HepG2 (cell line): ENCODE measurements at regions not wholly inside any gene's neighbourhood (a gene's known extent, or its start where the extent isn't known, plus 50 kb on each side); places are given as distances from the start of the nearest gene placed in this dataset.

Source experiments
- ATAC-seq: fragments of 200-7000 bp; cut with Tn5 transposase; 3 replicates; pipeline ENCODE4 v1.9.1; 2020; ENCODE audit warnings: mild to moderate bottlenecking, moderate library complexity
- BruUV-seq: library from RNA; stranded (reverse); fragments of 400-500 nt; replicated peaks from 2 replicates; lab custom pipeline; 2021; lab: Mats Ljungman, UMichigan
- CTCF ChIA-PET: fragments of 300-600 bp; formaldehyde crosslinking; extraction: SDS; loops from one replicate; lab custom pipeline; 2021; ENCODE audit warnings: low total read pairs, inconsistent platforms, low intra/inter-chr PET ratio; lab: Yijun Ruan, JAX
- POLR2A ChIA-PET: fragments of 350-600 bp; sonication (Branson Sonifier 250); formaldehyde crosslinking; loops from one replicate; lab custom pipeline; 2020; ENCODE audit warnings: antibody characterized with exemption, inconsistent platforms; lab: Yijun Ruan, JAX
- DNase-seq: peaks from one replicate; pipeline ENCODE4 v3.0.0-alpha.2; 2015; ENCODE audit warnings: low spot score
- FAIRE-seq: peaks from 3 replicates; lab custom pipeline; 2011; peaks lifted over from hg19 to GRCh38; lab: Jason Lieb, UNC
- H2AFZ ChIP-seq: one replicate; pipeline ENCODE4 v1.6.1; 2011; ENCODE audit warnings: low read length, inconsistent platforms
- H3K27ac ChIP-seq: fragments of 300-600 bp; 3 replicates; pipeline ENCODE4 v1.8.0; 2011; ENCODE audit warnings: mixed run types, mild to moderate bottlenecking, mixed read lengths, low read length, inconsistent platforms; ENCODE audit not compliant: insufficient read depth; ENCODE audit errors: extremely low read length
- H3K27me3 ChIP-seq, 2 experiments: fragments of 200-600 bp in 1 of 2; 2 replicates in 1 of 2; 3 replicates in 1 of 2; pipeline versions ENCODE4 v1.6.0 to v1.8.0; 2011; ENCODE audit warnings: low read length in 2 of 2, mild to moderate bottlenecking in 2 of 2, moderate library complexity in 2 of 2, inconsistent platforms in 1 of 2; ENCODE audit not compliant: insufficient read depth in 2 of 2, control insufficient read depth in 1 of 2
- H3K36me3 ChIP-seq, 2 experiments: fragments of 200-600 bp in 1 of 2; replicated peaks in 1 of 2; 2 replicates in 1 of 2; 3 replicates in 1 of 2; pipeline versions ENCODE4 v1.5.1 to v1.8.0; 2011; ENCODE audit warnings: low read length in 2 of 2, inconsistent platforms in 1 of 2; ENCODE audit not compliant: insufficient read depth in 2 of 2, control insufficient read depth in 1 of 2
- H3K4me1 ChIP-seq: 2 replicates; pipeline ENCODE4 v1.5.1; 2012; ENCODE audit warnings: low read length, inconsistent platforms; ENCODE audit not compliant: insufficient read depth
- H3K4me2 ChIP-seq: 2 replicates; pipeline ENCODE4 v1.6.0; 2011; ENCODE audit warnings: low read depth, low read length, inconsistent platforms
- H3K4me3 ChIP-seq, 3 experiments: fragments of 200-600 bp in 1 of 3; sonication (generic), shearing (Covaris generic) in 1 of 3; replicated peaks in 1 of 3; 2 replicates each; pipeline ENCODE4 v1.5.1; 2011 to 2016; ENCODE audit warnings: low read length in 3 of 3, inconsistent platforms in 2 of 3, low read depth in 2 of 3, mild to moderate bottlenecking in 2 of 3, control low read depth in 1 of 3, mixed read lengths in 1 of 3; ENCODE audit not compliant: insufficient read depth in 1 of 3
- H3K79me2 ChIP-seq: one replicate; pipeline ENCODE4 v1.6.1; 2011; ENCODE audit warnings: low read length, inconsistent platforms; ENCODE audit not compliant: insufficient read depth
- H3K9ac ChIP-seq: 2 replicates; pipeline ENCODE4 v1.6.0; 2011; ENCODE audit warnings: mild to moderate bottlenecking, low read depth, low read length, inconsistent platforms; ENCODE audit not compliant: insufficient read depth
- H3K9me3 ChIP-seq: 2 replicates; pipeline ENCODE4 v1.5.1; 2012; ENCODE audit warnings: mild to moderate bottlenecking, low read length
- H4K20me1 ChIP-seq: 2 replicates; pipeline ENCODE4 v1.6.0; 2011; ENCODE audit warnings: inconsistent platforms, mild to moderate bottlenecking, low read length, moderate library complexity; ENCODE audit not compliant: insufficient read depth
- GABPA ChIP-seq, 2 experiments: IDR thresholded peaks; 2 replicates each; pipeline ENCODE4 v1.6.1; 2011 to 2016; ENCODE audit warnings: low read depth in 2 of 2, low read length in 1 of 2, missing biosample characterization in 1 of 2, missing genetic modification characterization in 1 of 2
- GLI4 ChIP-seq: sonication (generic); formaldehyde crosslinking; IDR thresholded peaks from 2 replicates; pipeline ENCODE4 v1.5.1; 2020; ENCODE audit warnings: missing genetic modification reagents, mild to moderate bottlenecking, moderate library complexity, borderline replicate concordance
- SP5 ChIP-seq: IDR thresholded peaks from 2 replicates; pipeline ENCODE4 v1.6.1; 2016; ENCODE audit warnings: low read depth, borderline replicate concordance
- SUZ12 ChIP-seq: fragments of 150-350 bp; IDR thresholded peaks from 2 replicates; pipeline ENCODE4 v1.6.1; 2014; ENCODE audit warnings: low read depth, low read length
- U2AF2 ChIP-seq: fragments of 200-400 bp; formaldehyde crosslinking; IDR thresholded peaks from 2 replicates; pipeline ENCODE4 v1.6.1; 2017; ENCODE audit warnings: low read depth, mild to moderate bottlenecking, low read length
- ZBED4 ChIP-seq: sonication (generic); formaldehyde crosslinking; IDR thresholded peaks from 2 replicates; pipeline ENCODE4 v1.4.0; 2020; ENCODE audit warnings: missing genetic modification reagents, borderline replicate concordance
- WGBS: methylation state at CpG from one replicate; pipeline ENCODE4 v1.1.6; 2017; ENCODE audit warnings: low lambda C conversion rate; 5-methylcytosine and 5-hydroxymethylcytosine counted together
- in situ Hi-C: cut with HindIII; loops from 2 replicates; pipeline ENCODE4 v1.10.0; 2017; ENCODE audit warnings: low pct_unique_long_range_greater_than_20kb; ENCODE audit not compliant: extremely low pct_ligation_motif_present
- intact Hi-C: fragments of 100-400 bp; cut with micrococcal nuclease; formaldehyde crosslinking; loops from one replicate; pipeline ENCODE4 v1.10.0; 2022; ENCODE audit not compliant: unreplicated experiment

GRCh38 chr11:129743112-129743815 is 72.4 kb upstream of the TMEM45B start:
- H3K27ac ChIP-seq, result no peak overlapping the region
- H2AFZ ChIP-seq, result no peak overlapping the region
- WGBS, result 48% methylated on average over 25 of the region's 25 CpGs
- POLR2A ChIA-PET, result no interaction called here
- no peak; the same call in 1 of the 3 replicates for ATAC-seq
- no TSS peak for BruUV-seq
- in situ Hi-C loops, result no loop called here
- no peak overlapping the region for H3K4me2 ChIP-seq
- no peaks in the 10 kb centered on the region for H3K4me1 ChIP-seq
- H3K9me3 ChIP-seq, result no peaks in the 10 kb centered on the region
- no peaks in the 10 kb centered on the region for H4K20me1 ChIP-seq
- peaks cover 5 to 23% of the 10 kb centered on the region in 2 experiments; a peak in 4 of 5 replicates for H3K27me3 ChIP-seq
- TF ChIP-seq ZBED4 (CRISPR knock-in tag), result no peak
- no peak for TF ChIP-seq SUZ12
- no peak for TF ChIP-seq U2AF2
- no peak for TF ChIP-seq GABPA (IDR thresholded peaks at IDR 0.05; ENCODE audit: low read depth, low read length)
- TF ChIP-seq GABPA (CRISPR knock-in tag; IDR thresholded peaks at IDR 0.05; ENCODE audit: low read depth), result no peak
- TF ChIP-seq GLI4 (CRISPR knock-in tag), result no peak
- TF ChIP-seq SP5 (CRISPR knock-in tag), result no peak
- TF ChIP-seq, all 625 proteins: peak for 0
- CTCF ChIA-PET, result no interaction called here
- no peaks in the 10 kb centered on the region for H3K79me2 ChIP-seq
- intact Hi-C loops, result no loop called here
- H3K36me3 ChIP-seq, result no peaks in the 10 kb centered on the region
- no peak for FAIRE-seq
- H3K4me3 ChIP-seq, result no peak overlapping the region
- no peak overlapping the region for H3K9ac ChIP-seq
- no peak for DNase-seq
